ENCODE measurements at regions not wholly inside any gene's neighbourhood (a gene's known extent, or its start where the extent isn't known, plus 50 kb on each side); places are given as distances from the start of the nearest gene placed in this dataset.

- no peak for ATAC-seq
- no peak for TF ChIP-seq POU6F1 (CRISPR knock-in tag; IDR thresholded peaks at IDR 0.05; ENCODE audit: borderline replicate concordance, low read depth)
These were observed 209.0 kb downstream of the RNF152 start for GRCh38 chr18:61683856-61684255.

GRCh38 chr18:61681065-61681464 lies 211.7 kb downstream of the RNF152 start:
- ATAC-seq = no peak
- TF ChIP-seq OSR1 (CRISPR knock-in tag; IDR thresholded peaks at IDR 0.05) (no peak), TCF4 (CRISPR knock-in tag; IDR thresholded peaks at IDR 0.05; ENCODE audit: borderline replicate concordance) (peak; percentile 79)

GRCh38 chr18:61679836-61680235 lies 213.0 kb downstream of the RNF152 start:
- no peak for ATAC-seq
- no peak for TF ChIP-seq GLIS3 (CRISPR knock-in tag; IDR thresholded peaks at IDR 0.05)
- TF ChIP-seq POU6F1 (CRISPR knock-in tag; IDR thresholded peaks at IDR 0.05; ENCODE audit: borderline replicate concordance, low read depth) = no peak
- no peak for TF ChIP-seq SNAI2 (CRISPR knock-in tag; IDR thresholded peaks at IDR 0.05)
- no peak for TF ChIP-seq ARNTL (CRISPR knock-in tag; IDR thresholded peaks at IDR 0.05; ENCODE audit: borderline replicate concordance, low read depth)
- TF ChIP-seq ESRRG (CRISPR knock-in tag; IDR thresholded peaks at IDR 0.05) = no peak
- no peak for TF ChIP-seq BACH2 (CRISPR knock-in tag; IDR thresholded peaks at IDR 0.05; ENCODE audit: borderline replicate concordance)
- no peak for TF ChIP-seq ZC3H10 (CRISPR knock-in tag; IDR thresholded peaks at IDR 0.05)
- no peak for TF ChIP-seq RARB (CRISPR knock-in tag; IDR thresholded peaks at IDR 0.05)
- TF ChIP-seq TSHZ2 (CRISPR knock-in tag; IDR thresholded peaks at IDR 0.05) = no peak
- no peak for TF ChIP-seq ZFP30 (CRISPR knock-in tag; IDR thresholded peaks at IDR 0.05)
- no peak for TF ChIP-seq ZNF70 (CRISPR knock-in tag; IDR thresholded peaks at IDR 0.05)
- no peak for TF ChIP-seq CREB5 (CRISPR knock-in tag; IDR thresholded peaks at IDR 0.05; ENCODE audit: low read depth)
- no peak for TF ChIP-seq ZFP3 (CRISPR knock-in tag; IDR thresholded peaks at IDR 0.05)
- no peak for TF ChIP-seq ZNF565 (CRISPR knock-in tag; conservative IDR thresholded peaks at IDR 0.05; ENCODE audit: low read depth)
- no peak for TF ChIP-seq ZNF8 (CRISPR knock-in tag; IDR thresholded peaks at IDR 0.05)
- no peak for TF ChIP-seq TCF4 (CRISPR knock-in tag; IDR thresholded peaks at IDR 0.05; ENCODE audit: borderline replicate concordance)
- no peak for TF ChIP-seq OSR1 (CRISPR knock-in tag; IDR thresholded peaks at IDR 0.05)

- TF ChIP-seq CREB5 (CRISPR knock-in tag; IDR thresholded peaks at IDR 0.05; ENCODE audit: low read depth) = no peak
- no peak for ATAC-seq
These were observed 215.3 kb downstream of the RNF152 start for GRCh38 chr18:61677435-61677970.

- no peak for ATAC-seq
- no peak for TF ChIP-seq PATZ1 (CRISPR knock-in tag; IDR thresholded peaks at IDR 0.05; ENCODE audit: borderline replicate concordance)
- TF ChIP-seq RARB (CRISPR knock-in tag; IDR thresholded peaks at IDR 0.05) = no peak
- TF ChIP-seq TSHZ2 (CRISPR knock-in tag; IDR thresholded peaks at IDR 0.05) = no peak
These were observed 215.9 kb downstream of the RNF152 start for GRCh38 chr18:61676773-61677434.
